ENCODE measurements at regions not wholly inside any gene's neighbourhood (a gene's known extent, or its start where the extent isn't known, plus 50 kb on each side); places are given as distances from the start of the nearest gene placed in this dataset.
"Not testable (repeated sequence)": the region's sequence is repeated elsewhere in the genome, so short reads cannot be mapped to it uniquely, and the experiment has no call there.

- Mint-ChIP-seq H3K27ac (no peak overlapping the region), H3K36me3 (peaks cover 17 to 21% of the 10 kb centered on the region in 2 donors), H3K4me1 (peaks cover 8 to 28% of the 10 kb centered on the region in 2 donors), H3K9me3 (peaks cover 22 to 29% of the 10 kb centered on the region in 2 donors), H3K27me3 (no peaks in the 10 kb centered on the region), H3K4me3 (no peak overlapping the region)
- no peak for DNase-seq
- ATAC-seq (replicated peaks) = no peak
Measured at GRCh38 chr21:28602546-28602945, 390.1 kb downstream of the LTN1 start.

- no peak overlapping the region for H3K4me3 Mint-ChIP-seq
- H3K27ac Mint-ChIP-seq = no peak overlapping the region
- ATAC-seq (replicated peaks) = no peak
- no peaks in the 10 kb centered on the region for H3K27me3 Mint-ChIP-seq
- peaks cover 18 to 24% of the 10 kb centered on the region in 2 donors for H3K36me3 Mint-ChIP-seq
- no peaks in the 10 kb centered on the region for H3K4me1 Mint-ChIP-seq
- peaks cover 25 to 34% of the 10 kb centered on the region in 2 donors for H3K9me3 Mint-ChIP-seq
- DNase-seq = no peak
Measured at GRCh38 chr21:28598214-28598613, 394.5 kb downstream of the LTN1 start.

- Mint-ChIP-seq H3K4me1 (peaks cover 3 to 6% of the 10 kb centered on the region in 2 donors), H3K27ac (no peak overlapping the region), H3K27me3 (no peaks in the 10 kb centered on the region), H3K36me3 (peaks cover 0 to 7% of the 10 kb centered on the region in 2 donors), H3K4me3 (no peak overlapping the region), H3K9me3 (peaks cover under 1 to 4% of the 10 kb centered on the region in 2 donors)
- no peak for DNase-seq
- ATAC-seq (replicated peaks) = no peak
Measured at GRCh38 chr21:28592205-28592865, 400.3 kb downstream of the LTN1 start.

GRCh38 chr21:28590676-28591075 is 402.0 kb downstream of the LTN1 start:
- ATAC-seq (replicated peaks) (no peak), DNase-seq (no peak)
- peaks cover 3 to 6% of the 10 kb centered on the region in 2 donors for H3K4me1 Mint-ChIP-seq
- no peaks in the 10 kb centered on the region for H3K27me3 Mint-ChIP-seq
- H3K4me3 Mint-ChIP-seq = no peak overlapping the region
- peaks cover 0 to 6% of the 10 kb centered on the region in 2 donors for H3K36me3 Mint-ChIP-seq
- no peak overlapping the region for H3K27ac Mint-ChIP-seq
- H3K9me3 Mint-ChIP-seq = peaks cover 0 to 4% of the 10 kb centered on the region in 2 donors

- Mint-ChIP-seq H3K4me1 (peaks cover 3 to 6% of the 10 kb centered on the region in 2 donors), H3K36me3 (peaks cover 2 to 6% of the 10 kb centered on the region in 2 donors), H3K4me3 (no peak overlapping the region), H3K27ac (no peak overlapping the region), H3K27me3 (no peaks in the 10 kb centered on the region), H3K9me3 (peaks cover 0 to 4% of the 10 kb centered on the region in 2 donors)
- DNase-seq (no peak), ATAC-seq (replicated peaks) (no peak)
Measured at GRCh38 chr21:28590026-28590425, 402.7 kb downstream of the LTN1 start.

GRCh38 chr21:28588997-28589396 is 403.7 kb downstream of the LTN1 start:
- no peak for ATAC-seq (replicated peaks)
- no peak for DNase-seq
- Mint-ChIP-seq H3K4me3 (no peak overlapping the region), H3K27ac (no peak overlapping the region), H3K27me3 (no peaks in the 10 kb centered on the region), H3K9me3 (peaks cover 0 to 4% of the 10 kb centered on the region in 2 donors), H3K4me1 (peaks cover 3 to 6% of the 10 kb centered on the region in 2 donors), H3K36me3 (peaks cover 2 to 6% of the 10 kb centered on the region in 2 donors)

GRCh38 chr21:28587748-28588147 is 404.9 kb downstream of the LTN1 start:
- DNase-seq (no peak), ATAC-seq (replicated peaks) (no peak)
- H3K4me3 Mint-ChIP-seq = no peak overlapping the region
- H3K27me3 Mint-ChIP-seq = no peaks in the 10 kb centered on the region
- peaks cover 0 to 4% of the 10 kb centered on the region in 2 donors for H3K9me3 Mint-ChIP-seq
- peaks cover 3 to 6% of the 10 kb centered on the region in 2 donors for H3K4me1 Mint-ChIP-seq
- no peak overlapping the region for H3K27ac Mint-ChIP-seq
- H3K36me3 Mint-ChIP-seq = peaks cover 2 to 6% of the 10 kb centered on the region in 2 donors

- H3K27me3 Mint-ChIP-seq = no peaks in the 10 kb centered on the region
Measured at GRCh38 chr21:28581976-28582375, 410.7 kb downstream of the LTN1 start.

GRCh38 chr21:28581311-28581731 is 411.4 kb downstream of the LTN1 start:
- H3K4me1 Mint-ChIP-seq; H3K36me3 Mint-ChIP-seq; H3K27me3 Mint-ChIP-seq; ATAC-seq (replicated peaks); H3K27ac Mint-ChIP-seq; DNase-seq; H3K9me3 Mint-ChIP-seq; H3K4me3 Mint-ChIP-seq: not testable (repeated sequence)

More at GRCh38 chr21:28581976-28582375, 410.7 kb downstream of the LTN1 start:
- Mint-ChIP-seq H3K27ac (no peak overlapping the region), H3K9me3 (peaks cover 0 to 2% of the 10 kb centered on the region in 2 donors), H3K36me3 (peaks cover 2 to 3% of the 10 kb centered on the region in 2 donors), H3K4me3 (no peak overlapping the region), H3K4me1 (no peaks in the 10 kb centered on the region)
- no peak for ATAC-seq (replicated peaks)
- no peak for DNase-seq

GRCh38 chr21:28580585-28580984 is 412.1 kb downstream of the LTN1 start:
- H3K27ac Mint-ChIP-seq = no peak overlapping the region
- peaks cover 2 to 4% of the 10 kb centered on the region in 2 donors for H3K9me3 Mint-ChIP-seq
- no peak for ATAC-seq (replicated peaks)
- H3K4me1 Mint-ChIP-seq = no peaks in the 10 kb centered on the region
- DNase-seq = no peak
- no peaks in the 10 kb centered on the region for H3K27me3 Mint-ChIP-seq
- peaks cover 4 to 7% of the 10 kb centered on the region in 2 donors for H3K36me3 Mint-ChIP-seq
- H3K4me3 Mint-ChIP-seq = no peak overlapping the region

GRCh38 chr21:28579986-28580550 is 412.6 kb downstream of the LTN1 start:
- Mint-ChIP-seq H3K4me3 (no peak overlapping the region), H3K36me3 (peaks cover 3 to 8% of the 10 kb centered on the region in 2 donors), H3K9me3 (peaks cover 3 to 4% of the 10 kb centered on the region in 2 donors), H3K27ac (no peak overlapping the region), H3K27me3 (no peaks in the 10 kb centered on the region), H3K4me1 (no peaks in the 10 kb centered on the region)
- DNase-seq (no peak), ATAC-seq (replicated peaks) (no peak)

- H3K4me3 Mint-ChIP-seq = no peak overlapping the region
- H3K4me1 Mint-ChIP-seq = no peaks in the 10 kb centered on the region
- H3K9me3 Mint-ChIP-seq = peaks cover 4% of the 10 kb centered on the region in 2 donors
- no peaks in the 10 kb centered on the region for H3K27me3 Mint-ChIP-seq
- H3K36me3 Mint-ChIP-seq = peaks cover 0 to 8% of the 10 kb centered on the region in 2 donors
- no peak for DNase-seq
- H3K27ac Mint-ChIP-seq = no peak overlapping the region
- ATAC-seq (replicated peaks) = no peak
Measured at GRCh38 chr21:28568692-28569091, 424.0 kb downstream of the LTN1 start.

- not testable (repeated sequence) for H3K27ac Mint-ChIP-seq; H3K4me3 Mint-ChIP-seq; ATAC-seq (replicated peaks); DNase-seq; H3K36me3 Mint-ChIP-seq; H3K27me3 Mint-ChIP-seq
- Mint-ChIP-seq H3K4me1 (peaks cover 4 to 11% of the 10 kb centered on the region in 2 donors), H3K9me3 (peaks cover 12 to 14% of the 10 kb centered on the region in 2 donors)
Measured at GRCh38 chr21:28563933-28564332, 428.7 kb downstream of the LTN1 start.

GRCh38 chr21:28561772-28562171 is 430.9 kb downstream of the LTN1 start:
- peaks cover 1 to 8% of the 10 kb centered on the region in 2 donors for H3K36me3 Mint-ChIP-seq
- H3K9me3 Mint-ChIP-seq = peaks cover 13 to 14% of the 10 kb centered on the region in 2 donors
- H3K27me3 Mint-ChIP-seq = no peaks in the 10 kb centered on the region
- H3K27ac Mint-ChIP-seq = no peak overlapping the region
- ATAC-seq (replicated peaks) (no peak), DNase-seq (no peak)
- H3K4me3 Mint-ChIP-seq = no peak overlapping the region
- H3K4me1 Mint-ChIP-seq = peaks cover 4 to 11% of the 10 kb centered on the region in 2 donors

Data from stimulated activated naive B cell treated with anti-CD40 and anti-IgM and Interleukin-4, amounts not matched to agents 10 μg/mL and 1 μg/mL and 100 μg/mL, for 72 hours (primary cell).